ENCODE measurements at regions not wholly inside any gene's neighbourhood (a gene's known extent, or its start where the extent isn't known, plus 50 kb on each side); places are given as distances from the start of the nearest gene placed in this dataset.

GRCh38 chr20:11210611-11211010 is 536.8 kb upstream of the JAG1 start:
- no peak for DNase-seq (ENCODE audit: low read depth)

GRCh38 chr20:11212272-11212671 is 538.5 kb upstream of the JAG1 start:
- DNase-seq (ENCODE audit: low read depth): no peak

- DNase-seq (ENCODE audit: low read depth): no peak
These were observed 539.1 kb upstream of the JAG1 start for GRCh38 chr20:11212902-11213301.

GRCh38 chr20:11214256-11214840 is 540.5 kb upstream of the JAG1 start:
- no peak for DNase-seq (ENCODE audit: low read depth)

GRCh38 chr20:11216451-11217314 is 542.9 kb upstream of the JAG1 start:
- DNase-seq (ENCODE audit: low read depth): no peak

GRCh38 chr20:11217326-11218172 is 543.8 kb upstream of the JAG1 start:
- DNase-seq (ENCODE audit: low read depth): no peak

- no peak for DNase-seq (ENCODE audit: low read depth)
These were observed 544.4 kb upstream of the JAG1 start for GRCh38 chr20:11218173-11218680.

GRCh38 chr20:11219192-11219591 is 545.4 kb upstream of the JAG1 start:
- DNase-seq (ENCODE audit: low read depth): no peak

- DNase-seq (ENCODE audit: low read depth): no peak
These were observed 547.2 kb upstream of the JAG1 start for GRCh38 chr20:11221046-11221445.

GRCh38 chr20:11222243-11222642 is 548.4 kb upstream of the JAG1 start:
- DNase-seq (ENCODE audit: low read depth): no peak

- no peak for DNase-seq (ENCODE audit: low read depth)
These were observed 553.8 kb upstream of the JAG1 start for GRCh38 chr20:11227602-11228001.

- DNase-seq (ENCODE audit: low read depth): peak; percentile 94
These were observed 556.0 kb upstream of the JAG1 start for GRCh38 chr20:11229772-11230171.

- peak; percentile 35 for DNase-seq (ENCODE audit: low read depth)
These were observed 557.2 kb upstream of the JAG1 start for GRCh38 chr20:11230999-11231398.

- no peak for DNase-seq (ENCODE audit: low read depth)
These were observed 558.2 kb upstream of the JAG1 start for GRCh38 chr20:11231742-11232648.

GRCh38 chr20:11232896-11233295 is 559.1 kb upstream of the JAG1 start:
- DNase-seq (ENCODE audit: low read depth): no peak

GRCh38 chr20:11234181-11234580 is 560.4 kb upstream of the JAG1 start:
- no peak for DNase-seq (ENCODE audit: low read depth)

GRCh38 chr20:11234608-11235007 is 560.8 kb upstream of the JAG1 start:
- no peak for DNase-seq (ENCODE audit: low read depth)

- peak; percentile 92 for DNase-seq (ENCODE audit: low read depth)
These were observed 561.3 kb upstream of the JAG1 start for GRCh38 chr20:11235058-11235457.

GRCh38 chr20:11242320-11242719 is 568.5 kb upstream of the JAG1 start:
- no peak for DNase-seq (ENCODE audit: low read depth)

GRCh38 chr20:11245431-11245830 is 571.6 kb upstream of the JAG1 start:
- DNase-seq (ENCODE audit: low read depth): no peak

GRCh38 chr20:11246251-11246775 is 572.5 kb upstream of the JAG1 start:
- no peak for DNase-seq (ENCODE audit: low read depth)

Measured in RPMI7951 (cell line).